B cell (primary cell): ENCODE measurements at regions not wholly inside any gene's neighbourhood (a gene's known extent, or its start where the extent isn't known, plus 50 kb on each side); places are given as distances from the start of the nearest gene placed in this dataset.

Experiments
- ATAC-seq: fragments of 200-7000 bp; cut with Tn5 transposase; one replicate; pipeline ENCODE4 v1.10.0; 2021; ENCODE audit warnings: low read depth, mild to moderate bottlenecking, moderate number of reproducible peaks, moderate library complexity
- CTCF ChIA-PET: fragments of 350-600 bp; sonication (Branson Sonifier 250); formaldehyde crosslinking; loops from one replicate; lab custom pipeline; 2021; ENCODE audit warnings: antibody characterized with exemption, inconsistent platforms; lab: Charles Lee
- POLR2A ChIA-PET: fragments of 350-600 bp; sonication (Branson Sonifier 250); formaldehyde crosslinking; loops from one replicate; lab custom pipeline; 2021; ENCODE audit warnings: antibody characterized with exemption; lab: Charles Lee
- DNase-seq: peaks from one replicate; pipeline ENCODE4 v3.0.0; 2013
- H2AFZ ChIP-seq: 2 replicates; pipeline ENCODE4 v1.6.1; 2012; ENCODE audit warnings: mild to moderate bottlenecking, low read depth, low read length; ENCODE audit not compliant: insufficient read depth, poor library complexity, severe bottlenecking
- H3K27ac ChIP-seq, 2 donors: 1 replicate in 1 of 2; 2 replicates in 1 of 2; pipeline ENCODE4 v1.5.1; 2012 to 2013; ENCODE audit warnings: low read length in 2 of 2, mild to moderate bottlenecking in 2 of 2, moderate library complexity in 1 of 2
- H3K27me3 ChIP-seq, 4 experiments: fragments of 200-600 bp in 1 of 4; sonication (generic) in 1 of 4; replicated peaks in 1 of 4; 1 replicate in 2 of 4; 2 replicates in 2 of 4; pipeline versions ENCODE4 v1.6.1 to v1.7.0; 2013 to 2016; ENCODE audit warnings: low read length in 3 of 4, mild to moderate bottlenecking in 2 of 4, mixed read lengths in 1 of 4, moderate library complexity in 1 of 4; ENCODE audit not compliant: insufficient read depth in 4 of 4, control insufficient read depth in 3 of 4; ENCODE audit errors: control extremely low read depth in 1 of 4
- H3K36me3 ChIP-seq, 2 experiments: replicated peaks in 1 of 2; 1 replicate in 1 of 2; 2 replicates in 1 of 2; pipeline versions ENCODE4 v1.6.1 to v1.7.1; 2013; ENCODE audit warnings: low read length in 1 of 2; ENCODE audit not compliant: insufficient read depth in 2 of 2, control insufficient read depth in 1 of 2; ENCODE audit errors: control extremely low read depth in 1 of 2, extremely low read depth in 1 of 2
- H3K4me1 ChIP-seq, 2 donors: fragments of 200-600 bp in 1 of 2; sonication (generic) in 1 of 2; 1 replicate in 1 of 2; 2 replicates in 1 of 2; pipeline versions ENCODE4 v1.5.1 to v1.6.1; 2013 to 2017; ENCODE audit warnings: low read length in 2 of 2; ENCODE audit not compliant: control insufficient read depth in 2 of 2, insufficient read depth in 2 of 2
- H3K4me2 ChIP-seq: replicated peaks from 2 replicates; pipeline ENCODE3; 2012; ENCODE audit warnings: mild to moderate bottlenecking, low read depth, low read length; ENCODE audit not compliant: poor library complexity, severe bottlenecking
- H3K4me3 ChIP-seq, 5 experiments: fragments of 200-600 bp in 1 of 5; sonication (generic) in 1 of 5; 1 replicate in 3 of 5; 2 replicates in 2 of 5; pipeline versions ENCODE4 v1.5.1 to v1.7.0; 2011 to 2016; ENCODE audit warnings: low read length in 4 of 5, mild to moderate bottlenecking in 4 of 5, low read depth in 2 of 5, control low read depth in 1 of 5, moderate library complexity in 1 of 5; ENCODE audit not compliant: insufficient read depth in 1 of 5; ENCODE audit errors: control extremely low read depth in 1 of 5, extremely low read depth in 1 of 5
- H3K79me2 ChIP-seq: fragments of 200-600 bp; sonication (generic); one replicate; pipeline ENCODE4 v1.6.0; 2016; ENCODE audit warnings: low read length; ENCODE audit not compliant: control insufficient read depth, insufficient read depth
- H3K9ac ChIP-seq: fragments of 200-600 bp; sonication (generic); 2 replicates; pipeline ENCODE4 v1.6.1; 2017; ENCODE audit warnings: mild to moderate bottlenecking, low read length, moderate library complexity
- H3K9me3 ChIP-seq, 3 donors: one replicate each; pipeline versions ENCODE4 v1.6.1 to v1.7.1; 2013; ENCODE audit warnings: low read length in 2 of 3; ENCODE audit not compliant: control insufficient read depth in 2 of 3, insufficient read depth in 1 of 3; ENCODE audit errors: control extremely low read depth in 1 of 3
- H4K20me1 ChIP-seq: 2 replicates; pipeline ENCODE4 v1.6.0; 2012; ENCODE audit warnings: mild to moderate bottlenecking, low read length; ENCODE audit not compliant: insufficient read depth, control insufficient read depth, poor library complexity, severe bottlenecking
- H3K27ac Mint-ChIP-seq: one replicate; pipeline ENCODE4 v1.8.0; 2021; ENCODE audit warnings: mixed read lengths
- H3K27me3 Mint-ChIP-seq: one replicate; pipeline ENCODE4 v1.8.0; 2021; ENCODE audit warnings: mixed read lengths
- H3K4me1 Mint-ChIP-seq: one replicate; pipeline ENCODE4 v1.8.0; 2021; ENCODE audit warnings: mixed read lengths
- H3K4me3 Mint-ChIP-seq: one replicate; pipeline ENCODE4 v1.8.0; 2021; ENCODE audit warnings: mixed read lengths
- H3K9me3 Mint-ChIP-seq: one replicate; pipeline ENCODE4 v1.8.0; 2022; ENCODE audit warnings: mixed read lengths; ENCODE audit not compliant: insufficient read depth
- CTCF ChIP-seq: fragments of 200-600 bp; IDR thresholded peaks from one replicate; pipeline ENCODE4 v1.8.0; 2022; ENCODE audit warnings: antibody characterized with exemption, mild to moderate bottlenecking
- EZH2 ChIP-seq: IDR thresholded peaks from 2 replicates; pipeline ENCODE4 v1.6.1; 2012; ENCODE audit warnings: borderline replicate concordance, low read depth, mild to moderate bottlenecking, moderate library complexity, low read length; ENCODE audit not compliant: insufficient read depth, poor library complexity, severe bottlenecking
- WGBS: methylation state at CpG from one replicate; pipeline ENCODE4 v1.1.5; 2013; ENCODE audit warnings: missing lambda C conversion rate; ENCODE audit not compliant: insufficient coverage; 5-methylcytosine and 5-hydroxymethylcytosine counted together
- intact Hi-C: fragments of 100-400 bp; cut with micrococcal nuclease; formaldehyde crosslinking; loops from one replicate; pipeline ENCODE4 v1.10.0; 2022

GRCh38 chr7:21359163-21359562 lies 68.7 kb upstream of the SP4 start:
- no peak overlapping the region for H3K4me3 ChIP-seq
- intact Hi-C loops = loop anchor here (5.0 to 10.0 kb wide), 5 partner anchors 608 to 1746 kb away; partner anchors contain the start of genes HYCC1 and KLHL7
- ChIA-PET POLR2A (no interaction called here), CTCF (interaction anchor here (0.6 to 1.0 kb wide), 2 partner anchors 642 to 1662 kb away, joined by 3 read pairs; no protein-coding TSS in a partner anchor)
- no peaks in the 10 kb centered on the region for H3K36me3 ChIP-seq
- H2AFZ ChIP-seq = peak overlapping the region; percentile 31
- ATAC-seq (no peak), DNase-seq (no peak)
- no peaks in the 10 kb centered on the region for H3K27me3 ChIP-seq
- peaks cover 38 to 46% of the 10 kb centered on the region in 2 donors for H3K4me1 ChIP-seq
- peaks cover 53% of the 10 kb centered on the region for H3K4me1 Mint-ChIP-seq
- no peak overlapping the region for H3K9ac ChIP-seq
- H3K9me3 Mint-ChIP-seq = no peaks in the 10 kb centered on the region
- H3K27ac ChIP-seq = no peak overlapping the region
- TF ChIP-seq CTCF = no peak
- TF ChIP-seq EZH2 = no peak
- H3K4me2 ChIP-seq = no peak overlapping the region
- H3K27ac Mint-ChIP-seq = no peak overlapping the region
- no peak overlapping the region for H3K4me3 Mint-ChIP-seq
- no peaks in the 10 kb centered on the region for H3K9me3 ChIP-seq
- H3K27me3 Mint-ChIP-seq = no peaks in the 10 kb centered on the region
- H4K20me1 ChIP-seq = no peaks in the 10 kb centered on the region
- peaks cover 3% of the 10 kb centered on the region for H3K79me2 ChIP-seq
- no CpG with 5 or more reads among the region's 1 CpG for WGBS

- Histone ChIP-seq H2AFZ (no peak overlapping the region), H3K9me3 (no peaks in the 10 kb centered on the region), H3K79me2 (no peaks in the 10 kb centered on the region), H3K4me2 (no peak overlapping the region), H3K4me1 (peaks cover 16 to 23% of the 10 kb centered on the region in 2 donors), H3K27me3 (no peaks in the 10 kb centered on the region), H3K27ac (no peak overlapping the region), H3K36me3 (no peaks in the 10 kb centered on the region), H3K4me3 (no peak overlapping the region), H4K20me1 (no peaks in the 10 kb centered on the region), H3K9ac (no peak overlapping the region)
- ChIA-PET CTCF (interaction anchor here (0.8 kb wide), 1 partner anchor 72 kb away, joined by 3 read pairs; no protein-coding TSS in a partner anchor), POLR2A (no interaction called here)
- intact Hi-C loops = no loop called here
- H3K27ac Mint-ChIP-seq = no peak overlapping the region
- TF ChIP-seq CTCF = no peak
- TF ChIP-seq EZH2 = no peak
- 93% methylated on average over 3 of the region's 5 CpGs for WGBS
- DNase-seq (no peak), ATAC-seq (no peak)
- no peaks in the 10 kb centered on the region for H3K27me3 Mint-ChIP-seq
- no peak overlapping the region for H3K4me3 Mint-ChIP-seq
- no peaks in the 10 kb centered on the region for H3K9me3 Mint-ChIP-seq
- H3K4me1 Mint-ChIP-seq = peaks cover 32% of the 10 kb centered on the region
Measured at GRCh38 chr7:21361413-21362125, 66.3 kb upstream of the SP4 start.
